ENCODE measurements at regions not wholly inside any gene's neighbourhood (a gene's known extent, or its start where the extent isn't known, plus 50 kb on each side); places are given as distances from the start of the nearest gene placed in this dataset.

GRCh38 chr5:110077147-110077546 lies 387.4 kb downstream of the MAN2A1 start:
- TF ChIP-seq, protein P1, sequence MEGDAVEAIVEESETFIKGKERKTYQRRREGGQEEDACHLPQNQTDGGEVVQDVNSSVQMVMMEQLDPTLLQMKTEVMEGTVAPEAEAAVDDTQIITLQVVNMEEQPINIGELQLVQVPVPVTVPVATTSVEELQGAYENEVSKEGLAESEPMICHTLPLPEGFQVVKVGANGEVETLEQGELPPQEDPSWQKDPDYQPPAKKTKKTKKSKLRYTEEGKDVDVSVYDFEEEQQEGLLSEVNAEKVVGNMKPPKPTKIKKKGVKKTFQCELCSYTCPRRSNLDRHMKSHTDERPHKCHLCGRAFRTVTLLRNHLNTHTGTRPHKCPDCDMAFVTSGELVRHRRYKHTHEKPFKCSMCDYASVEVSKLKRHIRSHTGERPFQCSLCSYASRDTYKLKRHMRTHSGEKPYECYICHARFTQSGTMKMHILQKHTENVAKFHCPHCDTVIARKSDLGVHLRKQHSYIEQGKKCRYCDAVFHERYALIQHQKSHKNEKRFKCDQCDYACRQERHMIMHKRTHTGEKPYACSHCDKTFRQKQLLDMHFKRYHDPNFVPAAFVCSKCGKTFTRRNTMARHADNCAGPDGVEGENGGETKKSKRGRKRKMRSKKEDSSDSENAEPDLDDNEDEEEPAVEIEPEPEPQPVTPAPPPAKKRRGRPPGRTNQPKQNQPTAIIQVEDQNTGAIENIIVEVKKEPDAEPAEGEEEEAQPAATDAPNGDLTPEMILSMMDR (IDR thresholded peaks at IDR 0.05) = no peak
- no peak for TF ChIP-seq POLR2A (IDR thresholded peaks at IDR 0.05)
